ENCODE measurements at regions not wholly inside any gene's neighbourhood (a gene's known extent, or its start where the extent isn't known, plus 50 kb on each side); places are given as distances from the start of the nearest gene placed in this dataset.

- TF ChIP-seq FOXK2 (conservative IDR thresholded peaks at IDR 0.05 in 1 of 2, IDR thresholded peaks at IDR 0.05 in 1 of 2; ENCODE audit: low read depth in 2 of 2) (no peak), BCLAF1 (IDR thresholded peaks at IDR 0.05; ENCODE audit: borderline replicate concordance in 1 of 2, control insufficient read depth in 1 of 2, low read depth in 2 of 2, low read length in 1 of 2) (no peak), NR2C2 (CRISPR knock-in tag; IDR thresholded peaks at IDR 0.05) (no peak), NR2C2 (tag; IDR thresholded peaks at IDR 0.05) (no peak), DLX4 (CRISPR knock-in tag; IDR thresholded peaks at IDR 0.05) (no peak), CUX1 (CRISPR knock-in tag; IDR thresholded peaks at IDR 0.05) (no peak)
Measured at GRCh38 chr5:15236911-15237508, 263.0 kb upstream of the FBXL7 start (continued).

Data from K562 (cell line).